ENCODE measurements at regions not wholly inside any gene's neighbourhood (a gene's known extent, or its start where the extent isn't known, plus 50 kb on each side); places are given as distances from the start of the nearest gene placed in this dataset.

DNA sequence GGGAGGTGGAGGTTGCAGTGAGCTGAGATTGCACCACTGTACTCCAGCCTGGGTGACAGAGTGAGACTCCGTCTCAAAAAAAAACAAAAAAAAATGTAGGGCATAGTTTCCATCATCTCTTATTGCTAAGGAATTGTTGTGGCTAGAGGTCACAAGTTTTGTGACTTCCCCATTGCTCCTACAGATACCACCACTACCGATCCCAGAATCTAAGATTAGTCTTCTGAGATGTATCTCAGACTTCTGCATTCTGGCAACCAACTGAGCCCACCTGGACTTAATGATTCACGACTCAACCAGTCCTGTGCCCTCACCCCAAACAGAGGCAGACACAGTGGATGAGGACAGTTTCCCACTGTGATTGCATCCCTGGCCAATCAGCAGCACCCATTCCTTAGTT lies 148.9 kb downstream of the NECTIN1 start:
- no peak overlapping the region for H3K4me3 ChIP-seq
- H3K4me1 ChIP-seq: peaks cover 5% of the 10 kb centered on the region in 2 donors
- no peaks in the 10 kb centered on the region for H3K9me3 ChIP-seq
- no peaks in the 10 kb centered on the region for H3K27me3 ChIP-seq
- TF ChIP-seq, protein P1, sequence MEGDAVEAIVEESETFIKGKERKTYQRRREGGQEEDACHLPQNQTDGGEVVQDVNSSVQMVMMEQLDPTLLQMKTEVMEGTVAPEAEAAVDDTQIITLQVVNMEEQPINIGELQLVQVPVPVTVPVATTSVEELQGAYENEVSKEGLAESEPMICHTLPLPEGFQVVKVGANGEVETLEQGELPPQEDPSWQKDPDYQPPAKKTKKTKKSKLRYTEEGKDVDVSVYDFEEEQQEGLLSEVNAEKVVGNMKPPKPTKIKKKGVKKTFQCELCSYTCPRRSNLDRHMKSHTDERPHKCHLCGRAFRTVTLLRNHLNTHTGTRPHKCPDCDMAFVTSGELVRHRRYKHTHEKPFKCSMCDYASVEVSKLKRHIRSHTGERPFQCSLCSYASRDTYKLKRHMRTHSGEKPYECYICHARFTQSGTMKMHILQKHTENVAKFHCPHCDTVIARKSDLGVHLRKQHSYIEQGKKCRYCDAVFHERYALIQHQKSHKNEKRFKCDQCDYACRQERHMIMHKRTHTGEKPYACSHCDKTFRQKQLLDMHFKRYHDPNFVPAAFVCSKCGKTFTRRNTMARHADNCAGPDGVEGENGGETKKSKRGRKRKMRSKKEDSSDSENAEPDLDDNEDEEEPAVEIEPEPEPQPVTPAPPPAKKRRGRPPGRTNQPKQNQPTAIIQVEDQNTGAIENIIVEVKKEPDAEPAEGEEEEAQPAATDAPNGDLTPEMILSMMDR (IDR thresholded peaks at IDR 0.05): no peak
- H3K36me3 ChIP-seq: no peaks in the 10 kb centered on the region
- intact Hi-C loops (cut with DNase I): no loop called here
- peak in 1 of 2 donors; percentile 25 for DNase-seq (ENCODE audit: low spot score in 2 of 2)
- no peak overlapping the region for H3K27ac ChIP-seq

DNA sequence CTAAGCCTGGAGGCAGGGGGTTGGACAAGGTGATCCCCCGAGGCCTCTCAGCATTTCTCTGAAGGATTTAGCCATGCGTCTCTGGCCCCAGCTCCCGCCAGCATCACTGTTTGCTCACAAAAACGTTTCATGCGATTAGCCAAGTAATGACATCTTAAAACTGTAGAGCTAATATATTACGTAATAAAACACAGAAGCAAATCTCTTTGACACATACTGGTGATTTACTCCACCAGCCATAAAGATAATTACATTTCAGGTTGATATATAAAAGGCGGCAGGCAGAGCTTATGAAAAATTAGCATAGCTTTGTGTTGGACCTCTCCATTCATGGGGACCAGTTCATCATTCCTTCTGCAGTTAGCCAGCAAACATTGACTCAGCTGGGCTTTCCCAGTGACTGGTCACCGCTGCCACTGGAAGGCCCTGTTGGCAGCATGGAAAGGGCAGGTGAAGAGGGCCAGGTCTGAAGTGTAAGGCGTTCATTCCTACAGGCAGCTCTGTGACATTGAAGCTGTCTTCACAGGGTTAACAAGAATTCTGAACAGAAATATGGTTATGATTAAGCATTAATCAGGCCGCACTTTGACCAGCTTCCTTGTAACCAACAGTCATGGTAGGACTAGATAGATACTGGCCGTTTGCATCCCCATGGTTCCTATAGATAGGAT lies 150.3 kb downstream of the NECTIN1 start:
- intact Hi-C loops (cut with DNase I): no loop called here
- H3K9me3 ChIP-seq: no peaks in the 10 kb centered on the region
- H3K36me3 ChIP-seq: no peaks in the 10 kb centered on the region
- H3K27ac ChIP-seq: no peak overlapping the region
- no peaks in the 10 kb centered on the region for H3K4me1 ChIP-seq
- TF ChIP-seq, protein P1 (IDR thresholded peaks at IDR 0.05): no peak
- H3K4me3 ChIP-seq: no peak overlapping the region
- peak in 1 of 2 donors; percentile 9 for DNase-seq (ENCODE audit: low spot score in 2 of 2)
- H3K27me3 ChIP-seq: no peaks in the 10 kb centered on the region

DNA sequence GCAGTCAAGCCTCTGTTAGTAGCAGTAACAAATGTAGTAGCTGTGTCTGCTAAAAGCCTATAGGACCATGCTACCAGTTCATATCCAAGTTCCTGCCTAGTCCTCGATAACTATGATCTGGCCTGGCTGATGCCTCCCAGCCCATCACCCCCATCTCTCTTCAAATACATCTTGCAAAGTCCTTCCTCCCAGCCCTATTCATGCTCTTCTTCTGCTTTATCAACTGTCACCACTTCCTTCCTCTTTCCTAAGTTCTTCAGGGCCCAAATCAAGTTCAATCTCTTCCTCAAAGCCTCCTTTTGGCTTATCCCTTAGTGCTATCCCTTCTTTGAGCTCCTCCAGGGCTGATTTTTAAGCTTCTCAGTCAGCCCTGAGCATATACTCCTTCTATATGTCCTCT lies 150.9 kb upstream of the THY1 start:
- Histone ChIP-seq H3K27me3 (no peaks in the 10 kb centered on the region), H3K9me3 (no peaks in the 10 kb centered on the region), H3K4me3 (no peak overlapping the region), H3K27ac (no peak overlapping the region), H3K36me3 (no peaks in the 10 kb centered on the region), H3K4me1 (no peaks in the 10 kb centered on the region)
- DNase-seq (ENCODE audit: low spot score in 2 of 2): no peak
- TF ChIP-seq, protein P1 (IDR thresholded peaks at IDR 0.05): no peak
- intact Hi-C loops (cut with DNase I): no loop called here

DNA sequence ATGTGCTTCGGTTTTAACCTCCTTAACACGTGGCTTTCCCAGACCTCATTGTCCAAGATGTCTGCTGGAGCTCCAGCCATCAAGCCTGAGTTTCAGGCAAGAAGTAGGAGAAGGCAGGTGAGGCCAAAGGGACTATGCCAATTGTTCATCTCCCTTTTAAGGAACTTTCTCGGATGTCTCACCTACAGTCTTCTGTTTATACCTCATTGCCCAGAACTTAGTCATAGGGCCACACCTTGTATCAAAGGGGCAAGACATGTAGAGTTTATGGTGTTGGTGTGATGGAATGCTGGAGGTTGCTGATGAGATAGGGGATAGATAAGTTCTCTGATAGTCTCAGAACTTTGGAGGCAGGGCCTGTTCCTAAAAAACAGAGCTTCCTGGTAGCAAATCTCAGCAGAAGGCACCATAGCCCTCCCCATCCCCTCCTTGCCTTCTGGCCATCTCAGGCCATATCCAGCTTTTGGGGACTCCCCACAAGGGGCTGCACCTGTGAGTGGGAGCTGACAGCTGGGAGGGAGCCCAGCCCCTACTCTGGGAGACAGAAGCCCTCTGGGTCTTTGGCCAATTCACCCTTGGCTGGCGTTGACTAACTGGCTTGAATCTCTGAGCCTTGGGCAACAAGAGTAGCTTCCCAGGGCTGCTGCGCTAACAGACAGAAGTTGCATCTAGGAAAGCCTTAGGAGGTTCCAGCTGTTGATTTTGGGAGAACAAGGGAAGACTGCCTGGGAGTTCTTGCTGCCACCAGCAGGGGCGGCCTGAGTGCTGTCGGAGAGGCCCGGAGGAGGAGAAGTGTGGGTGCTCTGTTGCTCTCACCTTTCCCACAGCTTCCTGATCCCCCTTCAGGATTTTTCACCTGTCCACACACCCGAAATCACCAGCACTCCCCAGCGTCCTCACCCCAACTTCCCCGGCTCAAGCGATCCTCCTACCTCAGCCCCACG lies 149.8 kb upstream of the THY1 start:
- intact Hi-C loops (cut with DNase I): no loop called here

DNA sequence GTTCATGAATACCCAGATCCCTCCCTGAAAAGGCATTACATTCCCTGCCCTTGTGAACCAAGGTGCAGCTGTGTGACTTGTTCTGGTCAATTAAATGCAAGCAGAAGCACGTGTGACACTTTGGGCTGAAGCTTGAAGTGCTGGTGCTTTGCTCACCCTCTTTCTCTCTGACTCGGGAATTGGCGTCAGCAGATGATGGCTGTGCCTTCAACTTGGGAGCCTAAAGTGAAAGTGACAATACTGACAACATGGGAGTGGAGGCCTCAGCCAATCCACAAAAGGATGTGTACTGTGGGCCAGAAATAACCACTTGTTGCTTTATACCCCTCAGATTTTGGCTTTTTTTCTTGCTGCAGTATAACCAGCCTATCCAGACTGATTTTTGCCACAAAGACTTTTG lies 148.3 kb upstream of the THY1 start:
- H3K9me3 ChIP-seq: no peaks in the 10 kb centered on the region
- H3K4me1 ChIP-seq: no peaks in the 10 kb centered on the region
- no peaks in the 10 kb centered on the region for H3K27me3 ChIP-seq
- no peak overlapping the region for H3K4me3 ChIP-seq
- intact Hi-C loops (cut with DNase I): no loop called here
- no peak for DNase-seq (ENCODE audit: low spot score in 2 of 2)
- no peak overlapping the region for H3K27ac ChIP-seq
- H3K36me3 ChIP-seq: no peaks in the 10 kb centered on the region
- TF ChIP-seq, protein P1 (IDR thresholded peaks at IDR 0.05): no peak

More for the DNA sequence above, 149.8 kb upstream of the THY1 start:
- Histone ChIP-seq H3K27ac (no peak overlapping the region), H3K27me3 (no peaks in the 10 kb centered on the region), H3K9me3 (no peaks in the 10 kb centered on the region), H3K36me3 (no peaks in the 10 kb centered on the region), H3K4me3 (no peak overlapping the region), H3K4me1 (no peaks in the 10 kb centered on the region)
- TF ChIP-seq, protein P1 (IDR thresholded peaks at IDR 0.05): no peak
- no peak for DNase-seq (ENCODE audit: low spot score in 2 of 2)

Data from ascending aorta (tissue), 2 donors.